ENCODE measurements at regions not wholly inside any gene's neighbourhood (a gene's known extent, or its start where the extent isn't known, plus 50 kb on each side); places are given as distances from the start of the nearest gene placed in this dataset.

GRCh38 chr6:25013246-25013645, 77.5 kb upstream of the RIPOR2 start:
- DNase-seq = no peak

DNA sequence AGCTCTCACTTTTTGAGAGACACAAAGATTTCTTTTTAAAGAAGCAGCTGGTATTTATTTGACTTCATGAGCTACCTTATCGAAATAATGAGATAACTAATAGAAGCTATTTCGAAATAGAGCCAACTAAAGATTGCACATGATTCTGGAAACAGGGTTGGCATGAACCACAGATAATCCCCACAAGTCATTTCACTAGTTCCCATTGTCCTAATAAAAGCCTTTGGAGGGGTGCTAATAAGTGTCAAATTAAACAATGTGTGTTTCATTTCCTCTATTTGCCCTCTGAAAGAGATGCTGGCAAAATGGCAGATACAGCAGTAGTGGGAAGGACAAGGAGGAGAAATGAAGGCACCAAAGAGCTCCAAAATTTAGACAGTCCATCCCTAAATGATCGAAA, 78.6 kb upstream of the RIPOR2 start:
- DNase-seq = no peak

DNA sequence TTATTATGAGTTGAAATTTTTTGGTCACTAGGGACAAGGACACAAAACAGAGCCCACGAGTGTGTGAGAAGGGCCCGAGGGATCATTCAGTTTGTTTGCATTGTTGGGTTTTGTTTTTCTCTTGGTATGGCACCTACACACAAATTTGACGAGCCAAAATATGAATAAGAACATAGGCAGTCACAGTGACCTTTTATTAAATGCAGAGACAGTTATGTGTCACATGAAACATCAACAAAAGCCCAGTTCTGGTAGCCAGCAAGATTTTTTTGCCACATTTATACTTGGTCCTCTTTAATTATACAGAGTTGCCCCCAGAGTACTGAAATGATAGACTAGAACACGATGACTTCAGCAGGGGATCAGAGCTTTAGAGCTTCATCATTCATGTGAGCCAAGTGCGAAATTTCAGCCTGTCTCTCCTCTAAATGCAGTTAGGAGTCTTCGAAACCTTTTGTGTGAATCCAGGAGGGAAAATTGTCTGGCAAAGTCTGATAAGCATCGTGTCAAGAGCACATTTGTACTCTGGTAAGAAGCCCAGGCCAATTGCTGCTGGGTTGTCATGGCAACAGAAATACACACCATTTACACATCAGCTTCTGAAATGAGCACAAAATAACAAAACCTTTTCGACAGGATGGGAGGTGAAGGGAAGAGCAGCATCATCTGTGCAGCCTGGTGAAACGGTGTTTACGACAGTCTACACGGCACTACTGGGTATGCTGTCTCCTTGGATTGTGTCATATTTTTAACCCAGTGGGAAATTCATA, 79.2 kb upstream of the RIPOR2 start:
- peak; percentile 71 for DNase-seq

- DNase-seq = no peak
Measured at GRCh38 chr6:25016014-25016720, 80.4 kb upstream of the RIPOR2 start.

DNA sequence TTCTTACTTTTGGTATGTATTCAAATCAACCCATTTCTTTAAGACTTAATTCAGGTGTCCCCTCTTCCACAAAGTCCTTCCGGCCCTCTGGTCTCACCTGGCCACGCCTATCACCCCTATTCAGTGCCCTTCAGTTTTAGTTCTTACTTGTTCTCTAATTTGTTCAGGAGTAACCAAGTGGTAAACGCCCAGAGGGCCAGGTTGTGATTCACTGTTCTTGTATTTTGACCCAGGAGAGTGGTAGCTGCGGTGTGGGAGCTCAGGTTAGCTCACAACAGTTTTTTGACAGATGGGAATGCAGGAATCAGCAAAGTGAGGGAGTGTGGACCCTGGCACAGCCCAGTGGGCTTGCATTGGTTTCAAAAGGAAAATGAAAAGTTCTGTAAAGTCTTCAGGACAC, 81.7 kb upstream of the RIPOR2 start:
- no peak for DNase-seq

DNA sequence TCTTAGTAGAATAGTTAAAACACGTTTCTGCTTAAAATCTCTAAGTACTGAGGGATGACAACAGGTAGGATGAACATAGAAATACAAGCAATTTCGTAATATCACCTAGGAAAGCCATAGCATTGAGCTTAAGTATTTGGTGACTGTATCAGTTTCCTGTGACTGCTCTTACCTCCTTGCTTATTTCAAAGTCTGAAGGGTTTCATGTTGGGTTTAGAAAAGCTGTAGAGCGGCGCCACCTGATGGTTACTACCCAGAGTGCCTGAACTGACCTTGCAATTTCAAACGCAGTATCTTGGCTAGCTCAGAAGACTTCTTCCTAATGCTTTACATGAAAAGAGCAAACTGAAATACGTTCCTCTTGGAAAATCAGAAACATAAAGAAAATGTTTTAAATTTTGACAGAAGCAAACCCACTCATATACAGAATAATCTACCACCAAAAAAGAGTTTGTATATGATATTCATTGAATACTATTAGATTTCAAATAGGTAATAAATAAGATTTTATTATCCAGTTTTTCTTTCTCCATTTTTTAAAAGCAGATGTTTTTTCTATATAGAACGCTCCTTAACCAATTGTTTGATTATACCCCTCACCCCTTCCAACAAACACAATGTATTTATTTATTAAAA, 82.3 kb upstream of the RIPOR2 start:
- DNase-seq = peak; percentile 18

DNA sequence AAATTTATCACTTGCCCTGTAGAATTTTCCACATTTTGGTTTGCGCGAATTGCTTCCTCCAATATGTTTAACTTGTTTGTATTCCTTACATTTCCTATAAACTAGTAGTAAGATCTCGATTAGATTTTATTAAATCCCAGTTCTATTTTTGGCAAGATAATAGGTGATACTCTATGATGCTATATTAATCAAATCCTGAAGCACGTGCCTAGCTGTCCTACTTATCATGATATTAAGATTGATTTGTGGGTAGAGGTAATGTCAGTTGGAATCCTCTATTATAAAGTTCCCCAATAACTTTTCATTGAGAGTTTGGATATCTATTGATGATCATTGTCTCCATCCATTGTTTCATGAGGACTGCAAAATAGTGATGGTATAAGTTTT, 82.8 kb upstream of the RIPOR2 start:
- no peak for DNase-seq

- no peak for DNase-seq
Measured at GRCh38 chr6:25022140-25022553, 86.4 kb upstream of the RIPOR2 start.

- no peak for DNase-seq
Measured at GRCh38 chr6:25023781-25024180, 88.0 kb upstream of the RIPOR2 start.

GRCh38 chr6:25024821-25025220, 89.1 kb upstream of the RIPOR2 start:
- no peak for DNase-seq

GRCh38 chr6:25025248-25025918, 89.6 kb upstream of the RIPOR2 start:
- DNase-seq = no peak

DNA sequence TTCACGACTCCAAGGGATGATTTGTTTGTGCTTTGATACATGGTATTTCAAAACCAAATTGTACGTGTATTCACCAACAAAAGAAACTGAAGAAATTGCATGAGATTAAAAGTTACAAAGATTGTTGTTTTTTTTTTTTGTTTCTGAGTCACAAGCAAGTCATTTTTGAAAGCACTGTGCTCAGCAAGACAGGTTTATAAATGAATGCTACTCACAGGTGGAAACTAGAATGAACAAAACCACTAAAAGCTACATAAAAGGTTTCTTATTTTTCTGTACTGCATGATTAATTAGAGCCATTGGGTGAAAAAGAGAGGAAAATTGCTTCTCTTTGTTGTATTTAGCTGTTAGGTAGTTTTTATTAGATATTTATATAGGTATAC, 90.2 kb upstream of the RIPOR2 start:
- DNase-seq = no peak

GRCh38 chr6:25026723-25027122, 91.0 kb upstream of the RIPOR2 start:
- no peak for DNase-seq

- no peak for DNase-seq
Measured at GRCh38 chr6:25027221-25027916, 91.6 kb upstream of the RIPOR2 start.

- DNase-seq = no peak
Measured at GRCh38 chr6:25028328-25028727, 92.6 kb upstream of the RIPOR2 start.

GRCh38 chr6:25032934-25033333, 97.2 kb upstream of the RIPOR2 start:
- no peak for DNase-seq

DNA sequence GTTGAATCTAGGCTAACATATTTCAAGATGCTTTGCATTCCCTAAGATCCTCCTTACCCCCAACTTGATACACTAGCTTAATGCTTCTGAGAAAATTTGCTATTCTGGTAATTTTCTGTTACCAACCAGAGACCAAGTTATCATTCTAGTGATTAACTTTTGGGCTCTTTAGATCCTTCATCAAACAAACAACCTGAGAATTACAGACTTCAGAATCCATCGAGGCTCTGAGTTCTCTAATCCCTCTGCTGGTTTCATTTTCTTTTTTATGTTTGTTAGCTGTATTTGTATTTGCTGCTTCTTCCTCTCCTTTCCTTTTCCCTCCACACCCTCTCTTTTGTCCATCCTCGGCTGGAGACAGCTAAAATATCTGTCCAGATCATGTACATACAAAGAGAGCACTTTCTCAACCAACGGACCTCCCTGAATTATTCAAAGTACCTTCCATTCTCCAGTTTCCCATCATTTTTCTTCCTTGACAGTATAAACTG, 98.7 kb upstream of the RIPOR2 start:
- DNase-seq = no peak

DNA sequence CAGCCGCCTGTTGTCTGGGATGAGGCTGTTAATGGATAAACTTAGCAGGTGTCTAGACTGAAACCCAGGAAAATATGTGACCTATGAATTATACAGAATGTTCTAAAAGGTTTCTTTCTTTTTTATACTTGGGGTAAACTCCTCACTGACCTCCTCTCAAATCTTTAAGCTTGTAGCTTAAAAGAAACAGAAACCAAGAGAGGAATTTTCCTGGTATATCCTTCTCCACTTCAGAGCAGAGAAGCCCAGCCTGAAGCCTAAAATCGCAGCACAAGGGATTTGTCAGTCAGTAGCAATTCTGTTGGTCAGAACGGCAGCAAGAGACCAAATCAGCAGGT, 99.4 kb upstream of the RIPOR2 start:
- no peak for DNase-seq

GRCh38 chr6:25035512-25036435, 100.0 kb upstream of the RIPOR2 start:
- no peak for DNase-seq

- DNase-seq = no peak
Measured at GRCh38 chr6:25036461-25036860, 100.7 kb upstream of the RIPOR2 start.

- DNase-seq = no peak
Measured at GRCh38 chr6:25038300-25038699, 102.5 kb upstream of the RIPOR2 start.
